GM19023 (cell line): ENCODE measurements at regions not wholly inside any gene's neighbourhood (a gene's known extent, or its start where the extent isn't known, plus 50 kb on each side); places are given as distances from the start of the nearest gene placed in this dataset.
"Not testable (repeated sequence)": the region's sequence is repeated elsewhere in the genome, so short reads cannot be mapped to it uniquely, and the experiment has no call there.

Experiments
- ATAC-seq: cut with Tn5 transposase; IDR thresholded peaks from one replicate; pipeline ENCODE4 v1.9.1; 2021; ENCODE audit warnings: mild to moderate bottlenecking, moderate library complexity; ENCODE audit not compliant: unreplicated experiment

DNA sequence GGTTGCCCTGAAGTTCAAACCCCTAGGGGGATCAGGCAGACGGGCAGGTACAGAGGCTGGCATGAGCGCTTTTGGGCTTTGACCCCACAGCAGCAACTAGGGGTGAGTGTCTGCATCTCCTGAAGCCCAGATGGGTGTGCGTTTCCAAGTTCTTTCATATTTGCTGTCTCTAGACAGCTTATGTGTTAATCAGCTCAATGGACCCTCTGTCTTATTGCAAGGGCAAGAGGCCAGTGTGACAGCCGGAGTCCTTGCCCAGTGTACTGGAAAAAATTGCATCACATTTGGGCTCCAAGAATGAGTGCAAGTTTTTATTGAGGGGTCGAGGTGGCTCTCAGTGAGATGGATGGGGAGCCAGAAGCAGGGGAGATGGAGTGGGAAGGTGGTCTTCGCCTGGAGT is 1863.7 kb upstream of the RAG2 start:
- no peak for ATAC-seq

- ATAC-seq: no peak
Observed at GRCh38 chr11:38460896-38461295, 1862.9 kb upstream of the RAG2 start.

- ATAC-seq: no peak
Observed at GRCh38 chr11:38460429-38460828, 1862.4 kb upstream of the RAG2 start.

DNA sequence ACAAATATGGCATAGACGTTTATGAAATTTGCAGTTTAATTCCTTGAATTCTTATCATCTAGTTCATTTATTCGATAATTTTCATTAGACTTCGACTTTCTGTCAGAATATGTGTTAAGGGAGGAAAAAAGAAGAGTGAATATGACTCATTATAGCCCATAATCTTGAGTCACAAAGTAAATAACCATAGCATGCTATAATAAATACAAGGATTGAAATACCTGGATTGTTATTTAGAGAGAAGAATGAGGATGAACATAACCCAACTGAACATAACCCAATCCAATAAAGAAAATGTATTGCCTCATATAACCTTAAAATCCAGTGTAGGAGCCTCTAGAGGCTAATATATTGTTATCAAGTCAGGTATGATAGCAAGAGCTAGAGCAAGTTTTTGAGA is 1858.3 kb upstream of the RAG2 start:
- no peak for ATAC-seq

- ATAC-seq: no peak
Observed at GRCh38 chr11:38448284-38448683, 1850.2 kb upstream of the RAG2 start.

- ATAC-seq: no peak
Observed at GRCh38 chr11:38446336-38446735, 1848.3 kb upstream of the RAG2 start.

- no peak for ATAC-seq
Observed at GRCh38 chr11:38438091-38438490, 1840.1 kb upstream of the RAG2 start.

DNA sequence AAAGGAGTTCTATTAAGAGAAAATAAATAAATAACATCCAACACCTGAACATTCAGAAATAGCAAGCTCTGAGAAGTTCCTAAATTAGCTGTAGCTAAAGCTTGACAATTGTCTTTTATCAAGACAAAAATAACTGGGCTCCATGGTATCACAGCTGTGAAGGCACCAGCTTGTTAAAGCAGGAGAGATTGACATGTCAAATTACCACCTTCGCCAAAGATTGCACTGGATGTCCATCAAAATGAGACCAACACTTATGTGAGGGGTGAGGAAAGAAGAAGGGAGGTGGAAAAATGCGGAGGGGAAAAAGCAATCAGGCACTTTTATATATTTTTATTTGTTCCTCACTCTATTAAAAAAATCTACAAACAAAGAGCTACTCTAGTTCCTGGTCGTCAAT is 1827.5 kb upstream of the RAG2 start:
- no peak for ATAC-seq

GRCh38 chr11:38423042-38423441 is 1825.0 kb upstream of the RAG2 start:
- no peak for ATAC-seq

DNA sequence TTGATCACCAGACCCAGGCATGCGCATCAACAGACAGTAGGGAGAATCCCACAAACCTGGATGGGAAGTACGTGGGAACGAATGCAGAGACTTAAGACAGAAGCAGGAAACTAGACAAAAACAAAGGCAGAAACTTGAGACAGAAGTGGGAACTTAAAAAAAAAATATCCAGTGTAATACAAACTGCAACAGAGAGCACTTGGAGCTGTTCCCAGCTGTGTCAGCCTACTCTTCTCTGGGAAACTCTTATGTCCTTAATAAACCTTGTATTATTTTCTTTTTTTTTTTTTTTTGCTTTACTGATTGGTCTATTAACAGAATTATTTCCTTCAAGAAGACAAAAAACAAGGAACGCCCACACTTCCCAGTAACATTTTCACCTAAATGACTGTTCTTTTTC is 1818.1 kb upstream of the RAG2 start:
- ATAC-seq: no peak

GRCh38 chr11:38411149-38411548 is 1813.1 kb upstream of the RAG2 start:
- ATAC-seq: no peak

- no peak for ATAC-seq
Observed at GRCh38 chr11:38402063-38402462, 1804.0 kb upstream of the RAG2 start.

- ATAC-seq: no peak
Observed at GRCh38 chr11:38392176-38392575, 1794.1 kb upstream of the RAG2 start.

GRCh38 chr11:38384568-38384967 is 1786.5 kb upstream of the RAG2 start:
- no peak for ATAC-seq

DNA sequence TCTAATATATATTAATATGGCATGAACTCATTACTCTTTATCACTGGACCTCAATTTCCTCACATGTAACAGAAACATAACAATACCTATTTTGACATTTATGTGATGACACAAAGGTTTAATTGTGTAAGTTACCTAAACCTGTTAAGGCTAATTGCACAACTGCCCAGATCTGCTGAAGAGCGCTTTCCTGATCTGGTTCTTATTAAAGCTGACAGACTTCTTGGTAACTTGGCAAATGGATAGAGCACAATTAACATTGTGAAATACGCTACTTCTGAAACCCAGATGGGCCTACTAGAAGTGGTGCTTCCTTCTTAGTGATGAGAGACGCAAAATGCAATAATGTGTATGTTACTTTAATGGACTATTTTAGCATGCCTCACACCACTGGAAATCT is 1767.2 kb upstream of the RAG2 start:
- no peak for ATAC-seq

- no peak for ATAC-seq
Observed at GRCh38 chr11:38356255-38356654, 1758.2 kb upstream of the RAG2 start.

DNA sequence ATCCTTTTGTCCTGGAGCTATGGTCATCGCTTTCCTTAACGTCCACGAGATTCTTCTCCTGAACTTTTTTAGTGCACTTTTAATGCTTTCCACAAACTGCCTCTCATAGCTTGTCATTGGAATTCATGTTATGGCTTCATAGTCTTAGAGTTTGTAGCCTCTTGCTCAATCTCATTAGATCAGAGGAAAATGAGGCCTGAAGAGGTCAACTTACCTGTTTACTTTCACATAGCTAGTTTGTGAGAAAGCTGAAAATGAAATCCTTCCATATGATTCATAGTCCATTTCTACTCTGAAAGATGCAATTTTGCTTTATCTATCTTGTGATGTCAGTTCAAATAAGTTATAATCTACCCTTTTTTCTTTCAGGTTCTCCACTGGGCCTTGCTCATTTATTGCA is 1747.2 kb upstream of the RAG2 start:
- no peak for ATAC-seq

- not testable (repeated sequence) for ATAC-seq
Observed at GRCh38 chr11:38341612-38342011, 1743.6 kb upstream of the RAG2 start.

GRCh38 chr11:38339835-38340440 is 1741.9 kb upstream of the RAG2 start:
- ATAC-seq: no peak

- not testable (repeated sequence) for ATAC-seq
Observed at GRCh38 chr11:38338022-38338421, 1740.0 kb upstream of the RAG2 start.

DNA sequence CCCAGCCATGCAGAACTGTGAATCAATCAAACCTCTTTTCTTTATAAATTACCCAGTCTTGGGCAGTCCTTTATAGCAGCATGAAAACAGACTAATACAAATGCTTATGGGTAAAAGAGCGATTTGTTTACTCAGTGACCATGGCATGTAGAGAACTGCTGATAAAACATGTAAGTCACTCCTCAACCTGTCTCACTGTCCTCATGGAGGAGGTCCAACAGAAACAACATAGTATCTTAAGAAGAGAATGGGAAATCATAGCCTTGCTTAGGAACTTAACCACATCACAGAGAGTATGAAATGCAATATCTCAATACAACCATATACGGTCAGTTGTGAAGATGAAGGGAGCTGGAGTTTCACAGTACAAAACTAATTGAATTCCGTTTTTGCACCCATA is 1734.0 kb upstream of the RAG2 start:
- no peak for ATAC-seq

DNA sequence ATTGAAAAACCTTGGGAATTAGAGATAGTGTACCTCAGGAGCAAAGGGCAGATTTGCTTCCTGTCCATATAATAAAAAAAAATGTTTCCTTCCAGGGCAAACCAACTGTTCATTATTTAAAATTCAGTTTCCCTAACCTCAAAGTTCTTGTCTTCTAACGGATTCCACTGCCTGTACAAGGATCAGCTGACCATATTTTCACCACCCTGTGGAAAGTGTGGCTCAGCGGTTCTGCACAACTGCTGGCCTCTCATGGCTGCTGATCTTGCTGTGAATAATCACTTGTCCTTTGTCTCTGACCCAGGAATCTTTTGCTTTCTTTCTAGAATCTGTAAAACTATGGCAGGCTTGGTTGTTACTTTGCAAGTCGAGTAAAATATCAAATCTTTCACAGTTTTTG is 1732.5 kb upstream of the RAG2 start:
- no peak for ATAC-seq

GRCh38 chr11:38323961-38324761 is 1726.1 kb upstream of the RAG2 start:
- ATAC-seq: no peak
